ENCODE measurements at regions not wholly inside any gene's neighbourhood (a gene's known extent, or its start where the extent isn't known, plus 50 kb on each side); places are given as distances from the start of the nearest gene placed in this dataset.

DNA sequence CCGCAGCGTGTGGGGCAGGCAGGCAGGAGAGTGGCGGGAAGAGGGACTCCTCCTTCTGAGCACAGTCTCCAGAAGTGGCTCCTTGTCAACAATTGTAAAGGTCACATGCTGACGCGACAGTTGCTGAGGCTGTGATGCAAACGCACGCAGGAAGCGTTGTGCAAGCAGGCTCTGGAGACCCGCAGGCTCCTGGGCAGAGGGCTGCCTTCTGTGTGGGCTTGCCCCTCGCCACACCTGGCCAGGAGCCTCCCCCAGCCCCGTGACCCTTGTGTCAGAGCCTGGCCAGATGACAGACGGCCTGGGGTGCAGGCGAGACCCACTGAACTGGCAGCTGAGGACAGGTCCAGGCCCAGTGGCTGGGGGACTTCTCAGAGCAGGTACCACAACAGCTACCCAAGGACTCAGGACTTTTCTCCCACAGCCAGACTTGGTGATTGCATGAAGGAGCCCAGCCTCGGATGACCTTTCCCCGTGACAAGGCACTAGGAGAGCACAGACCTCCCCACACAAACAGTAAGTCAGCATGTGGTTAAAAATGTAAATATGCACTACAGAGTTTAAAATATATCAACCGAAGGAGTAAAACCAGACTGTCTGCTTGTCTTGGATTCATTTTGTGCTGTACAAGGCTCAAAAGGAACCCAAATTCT lies 222.1 kb upstream of the RREB1 start:
- Mint-ChIP-seq H3K4me3 (ENCODE audit: unreplicated experiment) (no peak overlapping the region), H3K36me3 (ENCODE audit: low read depth) (no peaks in the 10 kb centered on the region), H3K27ac (ENCODE audit: unreplicated experiment) (no peak overlapping the region), H3K27me3 (ENCODE audit: low read depth) (no peaks in the 10 kb centered on the region), H3K4me1 (ENCODE audit: low read depth) (no peaks in the 10 kb centered on the region), H3K9me3 (ENCODE audit: low read depth) (no peaks in the 10 kb centered on the region)
- DNase-seq (ENCODE audit: low spot score): no peak
- TF ChIP-seq CTCF (IDR thresholded peaks at IDR 0.05): no peak

DNA sequence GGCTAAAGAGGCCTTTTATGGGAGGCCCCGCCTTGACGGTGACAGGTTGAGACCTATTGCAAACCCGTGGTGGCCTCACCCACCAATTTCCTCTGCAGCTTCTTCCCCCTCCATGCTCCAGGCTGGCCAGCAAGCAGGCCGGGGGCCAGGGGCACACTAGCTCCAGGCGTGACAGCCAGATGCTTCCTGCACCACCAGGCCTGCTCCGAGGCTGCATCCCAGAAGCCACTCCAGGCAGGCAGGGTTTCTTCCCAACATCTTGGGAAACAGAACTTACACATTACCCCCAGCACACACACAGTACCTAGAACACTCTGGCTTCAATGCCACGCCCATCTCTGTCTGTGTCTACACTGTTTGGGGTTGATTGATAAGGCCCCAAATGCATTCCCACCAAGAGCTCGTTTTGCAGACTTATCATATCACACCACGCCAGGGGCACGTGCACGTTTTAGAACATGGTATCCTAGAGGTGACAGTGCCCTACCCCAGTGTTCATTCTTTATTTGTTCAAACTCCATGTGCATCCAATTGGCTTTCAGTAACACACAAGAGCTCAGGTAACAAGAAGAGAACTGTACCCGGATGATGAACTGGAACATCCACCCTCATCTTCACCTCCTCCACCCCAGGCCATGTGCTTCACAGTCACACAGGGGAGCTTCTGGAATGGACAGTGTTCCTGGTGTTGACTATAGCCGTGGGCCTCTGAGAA lies 221.4 kb upstream of the RREB1 start:
- Mint-ChIP-seq H3K9me3 (ENCODE audit: low read depth) (no peaks in the 10 kb centered on the region), H3K27ac (ENCODE audit: unreplicated experiment) (no peak overlapping the region), H3K4me1 (ENCODE audit: low read depth) (no peaks in the 10 kb centered on the region), H3K4me3 (ENCODE audit: unreplicated experiment) (no peak overlapping the region), H3K36me3 (ENCODE audit: low read depth) (no peaks in the 10 kb centered on the region), H3K27me3 (ENCODE audit: low read depth) (no peaks in the 10 kb centered on the region)
- DNase-seq (ENCODE audit: low spot score): no peak
- no peak for TF ChIP-seq CTCF (IDR thresholded peaks at IDR 0.05)

- H3K4me3 Mint-ChIP-seq (ENCODE audit: unreplicated experiment): no peak overlapping the region
- H3K4me1 Mint-ChIP-seq (ENCODE audit: low read depth): no peaks in the 10 kb centered on the region
- H3K9me3 Mint-ChIP-seq (ENCODE audit: low read depth): no peaks in the 10 kb centered on the region
- TF ChIP-seq CTCF (IDR thresholded peaks at IDR 0.05): no peak
- no peaks in the 10 kb centered on the region for H3K27me3 Mint-ChIP-seq (ENCODE audit: low read depth)
- H3K27ac Mint-ChIP-seq (ENCODE audit: unreplicated experiment): no peak overlapping the region
- H3K36me3 Mint-ChIP-seq (ENCODE audit: low read depth): no peaks in the 10 kb centered on the region
- DNase-seq (ENCODE audit: low spot score): no peak
Measured at GRCh38 chr6:6886886-6887285, 220.9 kb upstream of the RREB1 start.

GRCh38 chr6:6889601-6890000 lies 218.2 kb upstream of the RREB1 start:
- no peak for TF ChIP-seq CTCF (IDR thresholded peaks at IDR 0.05)
- H3K4me1 Mint-ChIP-seq (ENCODE audit: low read depth): no peaks in the 10 kb centered on the region
- H3K27me3 Mint-ChIP-seq (ENCODE audit: low read depth): no peaks in the 10 kb centered on the region
- no peak overlapping the region for H3K27ac Mint-ChIP-seq (ENCODE audit: unreplicated experiment)
- H3K9me3 Mint-ChIP-seq (ENCODE audit: low read depth): no peaks in the 10 kb centered on the region
- H3K36me3 Mint-ChIP-seq (ENCODE audit: low read depth): no peaks in the 10 kb centered on the region
- DNase-seq (ENCODE audit: low spot score): no peak
- H3K4me3 Mint-ChIP-seq (ENCODE audit: unreplicated experiment): no peak overlapping the region

DNA sequence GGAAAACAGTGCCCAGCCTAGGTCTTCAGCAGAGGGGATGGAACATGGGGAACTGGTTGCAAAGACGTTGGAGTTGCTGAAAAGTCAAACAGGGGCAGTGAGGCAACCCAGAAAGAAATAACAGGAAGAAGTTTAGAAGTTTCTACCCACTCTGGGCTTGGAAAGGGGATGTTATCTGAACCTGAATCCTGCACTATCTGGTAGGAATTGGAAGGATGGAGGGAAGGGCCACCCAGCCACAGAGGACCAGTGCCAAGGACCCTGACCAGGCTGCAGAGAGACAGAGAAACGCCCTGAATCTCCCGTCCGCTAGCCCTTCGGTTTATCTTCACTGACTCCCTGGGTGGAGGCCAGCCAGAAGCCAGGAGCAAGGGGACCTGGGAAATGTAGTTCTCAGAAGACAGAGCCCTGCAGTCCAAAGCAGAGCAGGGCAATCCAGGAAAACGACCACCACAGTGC lies 217.3 kb upstream of the RREB1 start:
- no peak for TF ChIP-seq CTCF (IDR thresholded peaks at IDR 0.05)
- Mint-ChIP-seq H3K27ac (ENCODE audit: unreplicated experiment) (no peak overlapping the region), H3K4me1 (ENCODE audit: low read depth) (no peaks in the 10 kb centered on the region), H3K9me3 (ENCODE audit: low read depth) (no peaks in the 10 kb centered on the region), H3K27me3 (ENCODE audit: low read depth) (no peaks in the 10 kb centered on the region), H3K36me3 (ENCODE audit: low read depth) (no peaks in the 10 kb centered on the region), H3K4me3 (ENCODE audit: unreplicated experiment) (no peak overlapping the region)
- DNase-seq (ENCODE audit: low spot score): no peak
